GM21423 (cell line): ENCODE measurements at regions not wholly inside any gene's neighbourhood (a gene's known extent, or its start where the extent isn't known, plus 50 kb on each side); places are given as distances from the start of the nearest gene placed in this dataset.
"Not testable (repeated sequence)": the region's sequence is repeated elsewhere in the genome, so short reads cannot be mapped to it uniquely, and the experiment has no call there.

Experiments used
- ATAC-seq: cut with Tn5 transposase; IDR thresholded peaks from one replicate; pipeline ENCODE4 v1.9.1; 2021; ENCODE audit warnings: mild to moderate bottlenecking, moderate library complexity; ENCODE audit not compliant: unreplicated experiment

GRCh38 chr2:147170932-147171331 is 673.9 kb upstream of the ACVR2A start:
- ATAC-seq = no peak

- ATAC-seq = no peak
Measured at GRCh38 chr2:147165697-147166382, 679.0 kb upstream of the ACVR2A start.

- no peak for ATAC-seq
Measured at GRCh38 chr2:147164563-147164962, 680.3 kb upstream of the ACVR2A start.

- ATAC-seq = no peak
Measured at GRCh38 chr2:147161746-147162145, 683.1 kb upstream of the ACVR2A start.

- ATAC-seq = no peak
Measured at GRCh38 chr2:147156970-147157369, 687.9 kb upstream of the ACVR2A start.

GRCh38 chr2:147150241-147150635 is 694.6 kb upstream of the ACVR2A start:
- no peak for ATAC-seq

GRCh38 chr2:147149575-147150240 is 695.1 kb upstream of the ACVR2A start:
- ATAC-seq = no peak

GRCh38 chr2:147147802-147148201 is 697.0 kb upstream of the ACVR2A start:
- no peak for ATAC-seq

GRCh38 chr2:147141930-147142329 is 702.9 kb upstream of the ACVR2A start:
- no peak for ATAC-seq

- not testable (repeated sequence) for ATAC-seq
Measured at GRCh38 chr2:147139732-147140131, 705.1 kb upstream of the ACVR2A start.

- no peak for ATAC-seq
Measured at GRCh38 chr2:147137711-147138110, 707.1 kb upstream of the ACVR2A start.

- no peak for ATAC-seq
Measured at GRCh38 chr2:147135376-147135775, 709.5 kb upstream of the ACVR2A start.

- no peak for ATAC-seq
Measured at GRCh38 chr2:147133286-147133908, 711.4 kb upstream of the ACVR2A start.

- ATAC-seq = no peak
Measured at GRCh38 chr2:147125145-147125544, 719.7 kb upstream of the ACVR2A start.

- ATAC-seq = no peak
Measured at GRCh38 chr2:147122944-147123343, 721.9 kb upstream of the ACVR2A start.

GRCh38 chr2:147110962-147111361 is 733.9 kb upstream of the ACVR2A start:
- no peak for ATAC-seq

- ATAC-seq = no peak
Measured at GRCh38 chr2:147110317-147110716, 734.5 kb upstream of the ACVR2A start.

GRCh38 chr2:147109291-147109690 is 735.5 kb upstream of the ACVR2A start:
- no peak for ATAC-seq

GRCh38 chr2:147108548-147108947 is 736.3 kb upstream of the ACVR2A start:
- no peak for ATAC-seq

GRCh38 chr2:147101941-147102790 is 742.7 kb upstream of the ACVR2A start:
- ATAC-seq = no peak

- no peak for ATAC-seq
Measured at GRCh38 chr2:147100406-147101035, 744.3 kb upstream of the ACVR2A start.
